ENCODE measurements at regions not wholly inside any gene's neighbourhood (a gene's known extent, or its start where the extent isn't known, plus 50 kb on each side); places are given as distances from the start of the nearest gene placed in this dataset.

DNA sequence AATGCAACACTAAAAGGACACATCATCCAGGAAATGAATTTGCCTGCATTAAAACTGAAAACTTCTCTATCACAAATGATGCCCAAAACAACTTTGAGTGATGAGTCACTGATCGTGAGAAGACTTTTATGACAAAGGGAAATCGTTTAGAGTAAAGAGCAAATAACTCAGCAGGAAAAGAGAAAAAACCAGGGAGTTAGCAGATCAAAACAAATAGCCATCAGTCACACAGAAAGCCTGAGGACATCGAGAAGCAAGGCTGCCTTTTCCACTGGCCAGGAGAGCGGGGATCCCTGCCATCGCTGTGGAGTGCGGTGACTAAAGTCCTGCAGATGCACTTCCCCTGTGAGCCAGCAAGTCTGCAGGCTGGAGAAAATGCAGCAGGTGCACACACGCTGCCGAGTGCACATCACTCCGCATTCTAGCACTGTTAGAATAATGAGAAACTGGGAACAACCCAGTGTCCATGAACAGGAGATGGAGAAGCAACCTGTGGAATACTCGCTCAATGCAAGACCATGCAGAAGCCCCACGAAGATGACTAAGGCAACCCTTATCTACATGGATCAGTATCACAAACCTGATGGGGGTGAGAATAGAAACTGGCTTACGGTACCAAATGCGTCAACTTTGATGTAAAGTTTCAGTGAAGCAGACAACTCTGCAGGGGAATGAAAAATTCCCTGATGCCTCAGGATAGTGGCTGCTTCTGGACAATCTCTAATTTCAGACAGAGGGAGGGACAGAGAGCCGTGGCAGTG is 86.4 kb downstream of the NSMCE3 start:
- Histone ChIP-seq H3K27me3 (no peaks in the 10 kb centered on the region), H3K4me1 (no peaks in the 10 kb centered on the region), H3K4me3 (no peak overlapping the region), H3K36me3 (ENCODE audit: low read depth, missing control alignments) (no peaks in the 10 kb centered on the region), H3K27ac (no peak overlapping the region), H3K9me3 (no peaks in the 10 kb centered on the region)
- WGBS, 2 donors = 70 to 72% methylated on average over 14 of the region's 14 CpGs
- no peak for DNase-seq
- TF ChIP-seq, protein P1, sequence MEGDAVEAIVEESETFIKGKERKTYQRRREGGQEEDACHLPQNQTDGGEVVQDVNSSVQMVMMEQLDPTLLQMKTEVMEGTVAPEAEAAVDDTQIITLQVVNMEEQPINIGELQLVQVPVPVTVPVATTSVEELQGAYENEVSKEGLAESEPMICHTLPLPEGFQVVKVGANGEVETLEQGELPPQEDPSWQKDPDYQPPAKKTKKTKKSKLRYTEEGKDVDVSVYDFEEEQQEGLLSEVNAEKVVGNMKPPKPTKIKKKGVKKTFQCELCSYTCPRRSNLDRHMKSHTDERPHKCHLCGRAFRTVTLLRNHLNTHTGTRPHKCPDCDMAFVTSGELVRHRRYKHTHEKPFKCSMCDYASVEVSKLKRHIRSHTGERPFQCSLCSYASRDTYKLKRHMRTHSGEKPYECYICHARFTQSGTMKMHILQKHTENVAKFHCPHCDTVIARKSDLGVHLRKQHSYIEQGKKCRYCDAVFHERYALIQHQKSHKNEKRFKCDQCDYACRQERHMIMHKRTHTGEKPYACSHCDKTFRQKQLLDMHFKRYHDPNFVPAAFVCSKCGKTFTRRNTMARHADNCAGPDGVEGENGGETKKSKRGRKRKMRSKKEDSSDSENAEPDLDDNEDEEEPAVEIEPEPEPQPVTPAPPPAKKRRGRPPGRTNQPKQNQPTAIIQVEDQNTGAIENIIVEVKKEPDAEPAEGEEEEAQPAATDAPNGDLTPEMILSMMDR (IDR thresholded peaks at IDR 0.05) = no peak
- no peak for TF ChIP-seq POLR2A (IDR thresholded peaks at IDR 0.05)
- intact Hi-C loops (cut with DNase I; ENCODE audit: low total_unique reads) = no loop called here

DNA sequence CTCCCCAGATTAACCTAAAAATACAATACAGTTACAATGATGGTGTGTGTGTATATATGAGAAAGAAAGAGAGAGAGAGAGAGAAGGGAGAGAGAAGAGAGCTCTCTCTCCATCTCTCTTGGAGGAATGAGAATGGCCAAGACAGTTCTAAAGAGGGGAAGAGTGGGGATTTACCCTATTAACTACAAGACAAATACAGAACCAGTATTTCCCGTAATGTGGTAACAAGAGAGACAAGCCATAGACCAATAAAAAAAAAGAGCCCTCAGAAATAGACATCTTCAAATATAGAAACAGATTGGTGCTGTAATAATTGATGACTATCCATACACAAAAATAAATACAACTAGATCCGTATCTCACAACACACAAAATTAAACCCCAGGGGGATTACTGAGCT is 87.0 kb downstream of the NSMCE3 start:
- TF ChIP-seq, protein P1 (IDR thresholded peaks at IDR 0.05) = no peak
- no peak for TF ChIP-seq POLR2A (IDR thresholded peaks at IDR 0.05)
- Histone ChIP-seq H3K4me1 (no peaks in the 10 kb centered on the region), H3K27me3 (no peaks in the 10 kb centered on the region), H3K27ac (no peak overlapping the region), H3K36me3 (ENCODE audit: low read depth, missing control alignments) (no peaks in the 10 kb centered on the region), H3K9me3 (no peaks in the 10 kb centered on the region), H3K4me3 (no peak overlapping the region)
- intact Hi-C loops (cut with DNase I; ENCODE audit: low total_unique reads) = no loop called here
- WGBS, 2 donors = 88 to 93% methylated on average over 2 of the region's 2 CpGs
- DNase-seq = no peak

DNA sequence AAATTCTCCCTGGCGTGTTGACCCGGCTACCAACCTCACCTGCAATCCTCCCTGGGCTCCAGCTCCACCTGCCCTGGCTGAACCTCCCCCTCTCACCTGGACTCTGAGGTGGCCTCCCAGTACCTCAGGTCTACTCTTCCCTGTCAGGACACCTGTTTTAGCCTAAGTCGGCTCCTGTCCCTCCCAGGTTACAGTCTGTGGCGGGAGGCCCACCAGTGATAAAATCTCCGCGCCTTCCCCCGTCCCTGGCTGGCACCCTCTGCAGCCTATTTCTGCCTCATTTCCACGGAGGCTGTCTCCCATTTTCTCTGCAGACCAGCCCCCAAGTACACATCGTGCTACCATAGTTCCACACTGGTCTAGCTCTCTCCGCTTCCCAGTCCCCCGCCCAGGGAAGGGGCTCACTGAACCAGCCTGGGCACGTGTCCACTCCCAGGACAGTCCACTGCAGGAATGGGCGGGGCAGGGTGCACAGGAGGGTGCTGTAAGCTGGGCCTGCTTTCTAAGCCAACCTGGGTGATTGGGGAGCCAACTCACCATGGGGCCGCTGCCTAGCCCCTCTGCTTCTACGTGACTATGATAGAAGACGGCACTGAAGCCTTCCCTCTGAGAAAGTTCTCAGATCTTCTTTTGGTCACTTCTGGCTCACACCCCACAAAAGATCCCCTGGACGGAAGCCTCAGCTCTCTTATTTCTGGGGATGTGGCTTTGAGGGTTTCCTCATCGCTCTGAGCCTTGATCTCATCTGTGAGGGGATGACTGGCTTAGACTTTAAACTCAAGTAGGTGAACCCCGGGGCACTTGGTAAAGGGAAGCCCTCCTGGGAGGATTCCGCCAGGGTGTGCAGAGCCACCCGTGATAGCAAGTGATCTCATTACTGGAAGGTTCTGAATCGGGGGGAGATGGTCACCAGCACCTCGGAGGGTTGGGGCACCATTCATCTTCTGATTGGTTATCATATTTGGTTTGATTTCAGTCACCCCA is 96.6 kb downstream of the NSMCE3 start:
- DNase-seq = no peak
- no peaks in the 10 kb centered on the region for H3K27me3 ChIP-seq
- no peaks in the 10 kb centered on the region for H3K4me1 ChIP-seq
- H3K27ac ChIP-seq = no peak overlapping the region
- intact Hi-C loops (cut with DNase I; ENCODE audit: low total_unique reads) = no loop called here
- H3K4me3 ChIP-seq = no peak overlapping the region
- no peaks in the 10 kb centered on the region for H3K9me3 ChIP-seq
- no peak for TF ChIP-seq POLR2A (IDR thresholded peaks at IDR 0.05)
- TF ChIP-seq, protein P1 (IDR thresholded peaks at IDR 0.05) = no peak
- WGBS, 2 donors = 89 to 93% methylated on average over 18 to 23 of the region's 23 CpGs
- no peaks in the 10 kb centered on the region for H3K36me3 ChIP-seq (ENCODE audit: low read depth, missing control alignments)

DNA sequence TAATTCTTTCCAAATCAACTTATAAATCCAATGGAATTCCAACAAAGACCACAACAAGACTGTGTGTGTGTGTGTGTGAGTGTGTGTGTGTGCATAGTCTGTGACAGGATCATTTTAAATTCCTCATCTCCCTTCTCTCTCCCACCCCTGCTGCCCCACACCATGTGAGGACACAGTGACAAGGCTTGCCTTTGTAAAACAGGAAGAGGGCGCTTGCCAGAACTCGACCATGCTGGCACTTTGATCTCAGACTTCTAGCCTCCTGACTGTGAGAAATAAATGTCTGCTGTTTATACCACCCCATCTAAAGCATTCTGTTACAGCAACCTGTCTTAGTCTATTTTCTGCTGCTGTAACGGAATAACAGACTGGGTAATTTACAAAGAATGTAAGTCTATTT is 99.1 kb downstream of the NSMCE3 start:
- WGBS, 2 donors = 77 to 80% methylated on average over 3 of the region's 3 CpGs
- Histone ChIP-seq H3K9me3 (no peaks in the 10 kb centered on the region), H3K4me1 (no peaks in the 10 kb centered on the region), H3K36me3 (ENCODE audit: low read depth, missing control alignments) (no peaks in the 10 kb centered on the region), H3K4me3 (no peak overlapping the region), H3K27me3 (no peaks in the 10 kb centered on the region), H3K27ac (no peak overlapping the region)
- DNase-seq = no peak
- no peak for TF ChIP-seq POLR2A (IDR thresholded peaks at IDR 0.05)
- TF ChIP-seq, protein P1 (IDR thresholded peaks at IDR 0.05) = no peak
- intact Hi-C loops (cut with DNase I; ENCODE audit: low total_unique reads) = no loop called here

Data from testis (tissue), 2 donors.